ENCODE measurements at regions not wholly inside any gene's neighbourhood (a gene's known extent, or its start where the extent isn't known, plus 50 kb on each side); places are given as distances from the start of the nearest gene placed in this dataset.

GRCh38 chr12:97659117-97659880, 196.7 kb downstream of the RMST start:
- Histone ChIP-seq H2BK15ac (ENCODE audit: low read depth, low read length) (no peak overlapping the region), H3K56ac (ENCODE audit: insufficient read length, low read depth, low read length) (no peak overlapping the region), H3K14ac (ENCODE audit: insufficient read depth, low read length) (no peak overlapping the region), H3K27me3 (ENCODE audit: insufficient read depth, low read length) (no peaks in the 10 kb centered on the region), H2AFZ (ENCODE audit: low read length) (no peak overlapping the region), H3K9me3 (ENCODE audit: control insufficient read depth, low read depth, low read length) (peaks cover 8% of the 10 kb centered on the region), H4K8ac (replicated peaks; ENCODE audit: insufficient read length, low read depth, low read length) (no peak overlapping the region), H2BK120ac (ENCODE audit: low read depth, low read length, poor library complexity, severe bottlenecking) (no peak overlapping the region), H3K9ac (ENCODE audit: extremely low read depth, insufficient read length, low read length) (no peak overlapping the region), H4K20me1 (ENCODE audit: control insufficient read depth, insufficient read depth, insufficient read length) (no peaks in the 10 kb centered on the region), H3K79me2 (ENCODE audit: insufficient read depth, low read length) (no peaks in the 10 kb centered on the region), H3K23me2 (ENCODE audit: insufficient read length, low read depth, low read length, poor library complexity, severe bottlenecking) (no peaks in the 10 kb centered on the region), H3K4me2 (ENCODE audit: insufficient read depth, insufficient read length, low read length) (no peak overlapping the region), H3K23ac (ENCODE audit: insufficient read length, low read depth, low read length) (no peak overlapping the region), H4K91ac (ENCODE audit: insufficient read length, low read depth, low read length) (no peak overlapping the region), H3K18ac (ENCODE audit: insufficient read length, low read depth, low read length) (no peak overlapping the region), H2BK5ac (ENCODE audit: insufficient read length, low read length) (no peak overlapping the region), H4K5ac (ENCODE audit: insufficient read length, low read depth, low read length) (no peak overlapping the region), H2BK12ac (ENCODE audit: insufficient read length, low read depth, low read length) (no peak overlapping the region), H3K4me1 (ENCODE audit: insufficient read depth, low read length) (no peaks in the 10 kb centered on the region), H3T11ph (ENCODE audit: low read length) (no peak overlapping the region), H3K4ac (ENCODE audit: low read depth, low read length) (no peak overlapping the region), H3K27ac (ENCODE audit: insufficient read length, low read depth, low read length) (no peak overlapping the region), H2AK5ac (ENCODE audit: insufficient read length, low read length) (no peak overlapping the region), H3K79me1 (ENCODE audit: insufficient read depth, low read depth, low read length, poor library complexity, severe bottlenecking) (no peaks in the 10 kb centered on the region), H2BK20ac (ENCODE audit: low read depth, low read length, poor library complexity, severe bottlenecking) (no peak overlapping the region)
- no peak for TF ChIP-seq CTCF (conservative IDR thresholded peaks at IDR 0.05)
- Mint-ChIP-seq H3K36me3 (ENCODE audit: insufficient read depth in 1 of 3, low read depth in 3 of 3) (peaks cover 2 to 28% (median 13%) of the 10 kb centered on the region in 3 experiments; a peak in 6 of 7 replicates), H3K27me3 (ENCODE audit: low read depth) (no peaks in the 10 kb centered on the region), H3K4me1 (no peaks in the 10 kb centered on the region), H3K27ac (no peak overlapping the region), H3K4me3 (no peak overlapping the region), H3K9me3 (peaks cover 19% of the 10 kb centered on the region in 2 experiments)
- WGBS (ENCODE audit: extremely low coverage, insufficient read length, low lambda C conversion rate), result no CpG with 5 or more reads among the region's 3 CpGs
- DNase-seq, result no peak

Data from H9 (cell line).